Skin epidermis (tissue), 12 donors: ENCODE measurements at regions not wholly inside any gene's neighbourhood (a gene's known extent, or its start where the extent isn't known, plus 50 kb on each side); places are given as distances from the start of the nearest gene placed in this dataset.
A peak's percentile ranks its signal among the peaks of the same experiment; 100 is the strongest.

Experiments used
- H3K27ac ChIP-seq, 21 experiments: fragments of 200-600 bp; sonication (generic) in 11 of 21; one replicate each; pipeline ENCODE4 v1.5.0; 2020; ENCODE audit warnings: mild to moderate bottlenecking in 3 of 21, inconsistent platforms in 2 of 21, moderate library complexity in 2 of 21
- H3K4me3 ChIP-seq, 7 experiments: fragments of 200-600 bp; sonication (generic) in 2 of 7; one replicate each; pipeline ENCODE4 v1.5.0; 2020; ENCODE audit warnings: inconsistent platforms in 2 of 7, mild to moderate bottlenecking in 2 of 7, moderate library complexity in 1 of 7

DNA sequence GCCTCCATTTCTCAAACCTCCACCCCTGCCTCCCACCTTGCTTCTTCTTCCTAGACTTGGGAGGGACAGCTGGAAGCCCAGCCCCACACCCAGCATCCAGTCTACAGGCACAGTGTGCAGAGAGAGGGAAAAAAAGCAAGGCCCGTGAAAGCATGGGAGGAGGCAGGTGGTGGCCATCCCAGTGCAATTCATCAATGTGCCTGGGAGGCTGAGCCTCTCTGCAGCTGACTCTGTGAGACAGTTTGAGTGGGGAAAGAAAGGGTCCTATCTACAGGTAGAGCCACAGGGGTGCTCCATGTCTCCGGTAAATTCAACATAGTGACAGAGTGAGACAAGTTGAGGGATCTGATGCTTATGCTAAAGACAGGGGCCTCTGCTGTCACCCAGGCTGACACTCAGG lies 340.6 kb downstream of the DYSF start:
- Histone ChIP-seq H3K4me3 (no peak overlapping the region), H3K27ac (peak overlapping the region in 7 of 21 experiments; percentile 5 to 62 (median 34))

DNA sequence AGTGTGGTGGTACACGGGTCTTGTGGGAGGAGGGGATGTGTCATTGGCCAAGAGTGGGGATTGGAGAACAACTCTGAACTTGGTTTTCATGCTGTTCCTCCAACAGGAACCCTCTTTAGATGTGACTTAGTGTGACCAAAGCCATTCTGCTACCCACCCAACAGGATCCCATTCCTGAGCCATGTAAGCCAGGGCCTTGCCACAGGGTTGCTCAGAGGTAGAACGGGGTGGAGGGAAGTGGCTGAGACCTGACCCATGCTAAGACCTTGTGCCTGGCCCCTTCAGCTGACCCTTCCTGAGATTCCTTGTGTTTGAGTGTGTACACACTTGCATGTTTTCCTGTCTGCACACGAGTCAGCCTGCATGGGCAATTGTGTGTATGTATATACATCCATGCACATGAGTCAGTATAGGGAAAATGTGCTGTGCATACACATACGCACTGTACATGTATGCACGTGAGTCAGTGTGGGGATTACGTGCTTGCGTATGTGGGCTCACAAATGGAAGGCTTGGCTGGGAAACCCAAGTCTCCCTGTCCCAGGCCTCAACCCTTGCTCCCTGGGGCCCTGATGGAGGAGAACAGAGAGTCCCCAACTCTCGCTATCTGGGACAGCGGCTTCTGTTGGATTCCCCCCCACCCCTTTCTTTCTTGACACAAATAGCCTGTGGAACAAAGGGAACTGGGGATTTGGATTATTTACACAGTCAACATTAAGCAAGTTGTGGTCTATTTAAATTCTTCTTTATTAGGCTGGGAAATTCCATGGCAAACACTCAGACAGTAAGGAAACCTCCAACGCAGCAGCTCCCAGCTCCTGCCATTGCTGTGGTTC lies 339.8 kb downstream of the DYSF start:
- H3K4me3 ChIP-seq = no peak overlapping the region
- peak overlapping the region in 5 of 21 experiments; percentile 0 to 62 (median 34) for H3K27ac ChIP-seq

GRCh38 chr2:71791501-71792135 lies 338.3 kb downstream of the DYSF start:
- no peak overlapping the region for H3K4me3 ChIP-seq
- H3K27ac ChIP-seq = no peak overlapping the region

GRCh38 chr2:71791061-71791450 lies 337.7 kb downstream of the DYSF start:
- Histone ChIP-seq H3K4me3 (no peak overlapping the region), H3K27ac (peak overlapping the region in 5 of 21 experiments; percentile 8 to 65 (median 51))

- Histone ChIP-seq H3K27ac (peak overlapping the region in 7 of 21 experiments; percentile 8 to 65 (median 51)), H3K4me3 (no peak overlapping the region)
Measured at GRCh38 chr2:71790226-71791060, 337.1 kb downstream of the DYSF start.

DNA sequence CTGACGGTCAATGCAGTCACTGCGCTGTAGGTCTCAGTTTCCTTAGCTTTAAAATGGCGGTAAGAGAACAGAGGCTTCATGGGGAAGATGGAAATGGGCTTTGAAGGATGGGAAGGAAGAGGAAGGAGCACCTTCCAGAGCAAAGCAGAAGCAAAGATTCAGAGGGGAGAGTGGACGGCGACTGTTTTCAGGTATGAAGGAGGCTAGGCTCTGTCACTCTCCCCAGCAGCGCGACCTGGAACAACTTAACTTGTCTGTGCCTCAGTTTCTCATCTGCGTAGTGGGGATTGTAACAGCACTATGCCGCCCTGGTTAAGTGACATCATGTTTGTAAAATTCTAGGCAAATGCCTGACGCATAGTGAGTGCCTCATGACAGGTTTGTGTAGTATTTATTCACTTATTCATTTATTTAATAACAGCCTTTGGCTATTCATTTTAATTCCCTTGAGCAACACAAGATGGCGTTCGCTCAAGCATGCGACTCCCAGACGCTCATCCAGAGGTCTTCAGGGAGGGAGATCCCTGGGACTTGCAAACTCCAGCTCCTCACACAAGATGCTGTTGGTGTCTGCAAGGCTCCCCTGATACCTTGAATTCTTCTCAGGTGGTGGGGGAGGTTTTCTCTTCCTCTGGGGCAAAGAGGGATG lies 336.3 kb downstream of the DYSF start:
- H3K27ac ChIP-seq = peak overlapping the region in 4 of 21 experiments; percentile 8 to 65 (median 53)
- H3K4me3 ChIP-seq = no peak overlapping the region

DNA sequence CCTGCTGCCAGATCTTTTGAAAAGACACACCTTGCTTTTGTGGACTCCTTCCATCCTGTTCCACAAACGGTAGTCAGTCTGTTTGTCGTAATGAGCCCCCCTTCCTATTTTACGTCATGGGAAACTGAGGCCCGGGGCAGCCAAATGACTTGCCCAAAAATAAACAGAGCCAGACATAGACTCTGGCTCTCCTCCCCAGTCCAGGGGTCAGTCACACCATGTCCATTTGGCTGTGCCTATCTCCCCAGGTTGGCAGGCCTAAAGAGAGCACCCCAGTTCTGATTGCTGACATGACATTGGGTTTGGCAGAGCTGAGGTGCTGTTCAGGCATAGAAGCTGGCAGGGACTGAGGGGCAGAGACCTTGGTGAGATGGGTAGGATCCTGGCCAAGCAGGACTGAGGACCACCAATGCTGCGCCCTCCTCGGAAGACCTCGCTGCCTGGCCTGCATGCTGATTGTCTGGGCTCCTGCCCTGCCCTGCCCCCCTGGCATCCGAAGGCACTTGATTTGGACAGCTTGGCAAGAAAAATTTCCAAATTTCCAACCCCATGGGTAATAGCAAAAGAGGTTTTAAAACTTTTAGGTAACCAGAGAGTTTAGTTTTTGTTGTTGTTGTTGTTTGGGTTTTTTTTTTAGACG lies 335.4 kb downstream of the DYSF start:
- no peak overlapping the region for H3K4me3 ChIP-seq

DNA sequence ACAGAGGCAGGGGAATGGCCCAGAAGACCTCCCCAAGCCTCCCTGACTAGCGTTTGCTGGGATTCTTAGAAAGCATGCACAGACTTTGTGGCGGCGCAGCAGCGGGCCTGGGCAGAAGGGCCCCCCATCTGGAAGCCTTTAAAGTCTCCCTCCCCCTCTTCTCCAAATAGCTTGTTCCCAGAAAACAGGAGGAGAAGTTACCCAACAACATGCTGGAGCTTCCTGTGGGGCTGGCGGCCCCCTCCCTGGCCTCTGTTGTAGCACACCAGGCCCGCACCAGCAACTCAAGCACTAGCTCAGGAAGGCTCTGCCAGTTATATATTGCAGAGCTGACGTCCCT lies 334.8 kb downstream of the DYSF start:
- no peak overlapping the region for H3K4me3 ChIP-seq
- peak overlapping the region in 1 of 21 experiments; percentile 23 for H3K27ac ChIP-seq

More for the DNA sequence above, 335.4 kb downstream of the DYSF start:
- peak overlapping the region in 2 of 21 experiments; percentile 23 to 51 for H3K27ac ChIP-seq

- peak overlapping the region in 1 of 21 experiments; percentile 23 for H3K27ac ChIP-seq
- H3K4me3 ChIP-seq = no peak overlapping the region
Measured at GRCh38 chr2:71787476-71788185, 334.3 kb downstream of the DYSF start.

- H3K4me3 ChIP-seq = no peak overlapping the region
- no peak overlapping the region for H3K27ac ChIP-seq
Measured at GRCh38 chr2:71787108-71787415, 333.7 kb downstream of the DYSF start.

GRCh38 chr2:71786291-71787107 lies 333.1 kb downstream of the DYSF start:
- no peak overlapping the region for H3K27ac ChIP-seq
- H3K4me3 ChIP-seq = no peak overlapping the region

GRCh38 chr2:71785516-71785981 lies 332.2 kb downstream of the DYSF start:
- H3K4me3 ChIP-seq = no peak overlapping the region
- no peak overlapping the region for H3K27ac ChIP-seq

DNA sequence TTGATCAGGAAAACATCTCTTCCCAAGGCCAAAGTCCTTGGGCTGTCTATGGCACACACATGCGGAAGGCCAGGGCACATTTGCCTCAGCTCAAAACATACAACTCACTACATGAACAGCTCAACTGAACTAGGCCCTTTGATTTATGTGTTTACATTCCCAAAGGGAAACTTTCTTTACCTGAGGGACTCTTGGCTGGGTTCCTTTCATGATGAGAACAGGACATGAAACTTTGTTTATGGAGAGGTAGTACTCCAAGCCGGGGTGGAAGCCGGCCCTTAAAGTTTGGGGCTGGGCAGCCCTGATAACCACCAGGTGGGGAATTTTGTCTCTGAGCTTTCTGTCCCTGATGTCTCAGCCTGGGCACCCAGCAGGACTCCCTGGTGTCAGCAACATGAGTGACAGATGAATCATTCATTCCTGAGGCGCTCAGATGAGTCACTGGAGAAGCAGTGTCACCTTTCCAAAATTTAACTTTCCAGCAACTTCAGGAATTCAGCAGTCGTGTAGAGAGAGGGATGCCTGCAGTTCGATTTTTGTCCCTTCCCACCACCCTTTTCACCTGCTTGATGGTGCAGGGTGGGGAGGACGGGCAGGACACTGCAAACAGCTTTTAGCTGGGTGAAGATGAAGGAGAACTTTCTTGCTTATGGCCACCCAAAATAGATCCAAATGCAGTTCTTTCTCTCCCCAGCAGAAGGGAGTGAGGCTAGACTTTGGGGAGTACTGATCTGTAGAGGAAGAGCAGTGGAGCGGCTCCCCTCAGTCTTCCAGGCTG lies 331.6 kb downstream of the DYSF start:
- Histone ChIP-seq H3K27ac (no peak overlapping the region), H3K4me3 (no peak overlapping the region)

- Histone ChIP-seq H3K4me3 (no peak overlapping the region), H3K27ac (no peak overlapping the region)
Measured at GRCh38 chr2:71783815-71784214, 330.5 kb downstream of the DYSF start.

DNA sequence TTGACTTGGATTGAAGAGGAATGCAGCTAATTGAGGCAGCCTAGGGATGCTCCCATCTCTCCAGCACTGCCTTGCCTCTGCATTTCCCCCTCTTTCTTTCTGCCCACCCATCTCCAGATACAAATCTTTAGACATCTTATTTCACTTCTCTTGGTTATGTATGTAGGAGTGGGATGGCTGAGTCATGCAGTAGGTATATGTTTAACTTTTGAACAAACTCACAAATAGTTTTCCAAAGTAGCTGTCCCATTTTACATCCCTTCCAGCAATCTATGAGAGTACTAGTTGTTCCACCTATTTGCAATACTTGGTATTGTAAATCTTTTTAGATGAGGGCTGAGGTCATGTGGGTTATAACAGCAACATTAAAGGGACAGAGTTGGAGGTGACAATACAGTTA lies 329.9 kb downstream of the DYSF start:
- H3K4me3 ChIP-seq = no peak overlapping the region
- no peak overlapping the region for H3K27ac ChIP-seq

DNA sequence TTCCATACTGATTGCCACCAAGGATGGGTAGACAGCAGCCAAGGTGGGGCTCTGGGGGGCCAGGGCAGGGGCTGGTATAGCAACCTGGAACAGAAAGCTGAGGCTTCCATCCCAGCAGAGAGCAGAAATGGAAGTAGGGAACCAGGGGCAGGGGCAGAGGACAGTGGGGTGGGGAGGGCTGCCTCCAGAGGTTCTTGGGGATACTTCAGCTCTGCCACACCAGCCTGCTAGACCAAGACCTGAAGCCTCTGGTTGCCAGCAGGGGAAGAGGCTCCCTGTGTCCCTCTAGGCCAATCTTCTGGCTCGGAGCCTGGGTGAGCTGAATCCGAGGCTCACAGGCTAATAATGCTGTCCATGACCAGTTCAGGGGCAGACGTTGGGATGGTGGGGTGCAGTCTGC lies 329.0 kb downstream of the DYSF start:
- Histone ChIP-seq H3K4me3 (no peak overlapping the region), H3K27ac (no peak overlapping the region)

DNA sequence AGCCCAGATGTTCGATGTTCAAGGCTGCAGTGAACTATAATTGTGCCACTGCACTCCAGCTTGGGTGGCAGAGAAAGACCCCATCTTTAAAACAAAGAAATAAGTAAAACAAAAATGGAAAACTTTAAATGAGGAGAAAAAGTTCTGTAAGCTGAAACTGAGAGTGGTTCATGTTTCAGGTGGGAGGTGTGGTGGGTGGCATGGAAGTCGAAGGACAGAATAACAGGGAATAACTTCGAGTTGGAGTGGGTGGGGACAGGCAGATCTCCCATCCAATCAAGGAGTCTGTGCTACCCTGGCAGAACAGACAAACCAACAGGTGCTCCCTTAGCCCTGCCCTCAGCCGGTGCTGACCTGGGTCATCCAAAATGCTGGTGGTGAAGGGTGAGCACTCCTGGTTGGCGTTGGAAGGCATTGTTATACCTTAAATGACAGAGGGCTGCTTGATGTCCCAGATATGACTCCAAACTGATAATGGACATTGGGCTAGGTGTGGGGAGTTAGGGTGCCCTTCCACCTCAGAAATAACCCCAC lies 328.4 kb downstream of the DYSF start:
- Histone ChIP-seq H3K4me3 (no peak overlapping the region), H3K27ac (no peak overlapping the region)
